Endothelial cell of umbilical vein (primary cell): ENCODE measurements at regions not wholly inside any gene's neighbourhood (a gene's known extent, or its start where the extent isn't known, plus 50 kb on each side); places are given as distances from the start of the nearest gene placed in this dataset.
A peak's percentile ranks its signal among the peaks of the same experiment; 100 is the strongest.

Experiments used
- BruUV-seq: library from RNA; stranded (reverse); fragments of 400-500 nt; replicated peaks from 2 replicates; lab custom pipeline; 2021; lab: Mats Ljungman, UMichigan
- CTCF ChIA-PET: fragments of 300-600, 350-600 bp; sonication (Branson Sonifier 250); formaldehyde crosslinking; loops from one replicate; lab custom pipeline; 2021; ENCODE audit warnings: antibody characterized with exemption, inconsistent platforms; lab: Charles Lee
- POLR2A ChIA-PET: fragments of 300-600, 350-600 bp; sonication (Branson Sonifier 250); formaldehyde crosslinking; loops from one replicate; lab custom pipeline; 2021; ENCODE audit warnings: antibody characterized with exemption, inconsistent platforms; lab: Charles Lee
- DNase-seq: peaks from one replicate; pipeline ENCODE4 v3.0.0-alpha.2; 2011; ENCODE audit warnings: low read depth, low spot score
- FAIRE-seq: peaks from 2 replicates; lab custom pipeline; 2011; peaks lifted over from hg19 to GRCh38; lab: Jason Lieb, UNC
- H2AFZ ChIP-seq: 2 replicates; pipeline ENCODE4 v1.6.0; 2012; ENCODE audit warnings: low read depth, low read length, control low read depth, inconsistent platforms
- H3K27ac ChIP-seq: 2 replicates; pipeline ENCODE4 v1.5.1; 2011; ENCODE audit warnings: low read depth, mild to moderate bottlenecking, control low read depth, low read length, moderate library complexity; ENCODE audit not compliant: insufficient read depth
- H3K27me3 ChIP-seq, 2 experiments: 2 replicates each; pipeline versions ENCODE4 v1.6.0 to v1.6.1; 2011; ENCODE audit warnings: low read length in 2 of 2, mixed read lengths in 1 of 2; ENCODE audit not compliant: control insufficient read depth in 2 of 2, insufficient read depth in 2 of 2
- H3K36me3 ChIP-seq, 2 experiments: 2 replicates in 1 of 2; 3 replicates in 1 of 2; pipeline ENCODE4 v1.5.1; 2011; ENCODE audit warnings: low read length in 2 of 2, mild to moderate bottlenecking in 1 of 2, moderate library complexity in 1 of 2; ENCODE audit not compliant: control insufficient read depth in 2 of 2, insufficient read depth in 2 of 2; ENCODE audit errors: extremely low read depth in 1 of 2
- H3K4me1 ChIP-seq: 3 replicates; pipeline ENCODE4 v1.5.1; 2011; ENCODE audit warnings: mild to moderate bottlenecking, low read length; ENCODE audit not compliant: control insufficient read depth, insufficient read depth; ENCODE audit errors: extremely low read depth
- H3K4me2 ChIP-seq: 2 replicates; pipeline ENCODE4 v1.6.1; 2011; ENCODE audit warnings: low read length, control low read depth, mixed read lengths; ENCODE audit not compliant: insufficient read depth
- H3K4me3 ChIP-seq, 3 experiments: fragments of 200-600 bp in 1 of 3; sonication (generic), shearing (Covaris generic) in 1 of 3; replicated peaks in 1 of 3; 2 replicates each; pipeline ENCODE4 v1.5.1; 2011 to 2016; ENCODE audit warnings: control low read depth in 3 of 3, low read length in 3 of 3, mild to moderate bottlenecking in 2 of 3, inconsistent platforms in 1 of 3, low read depth in 1 of 3, moderate library complexity in 1 of 3; ENCODE audit not compliant: insufficient read depth in 1 of 3
- H3K79me2 ChIP-seq: 2 replicates; pipeline ENCODE4 v1.6.0; 2012; ENCODE audit warnings: low read length, inconsistent platforms; ENCODE audit not compliant: control insufficient read depth, insufficient read depth
- H3K9ac ChIP-seq: replicated peaks from 2 replicates; pipeline ENCODE3; 2011; ENCODE audit warnings: low read length, control low read depth; ENCODE audit not compliant: insufficient read depth; ENCODE audit errors: extremely low read depth
- H3K9me1 ChIP-seq: replicated peaks from 3 replicates; pipeline ENCODE4 v1.6.0; 2011; ENCODE audit warnings: mild to moderate bottlenecking, low read length; ENCODE audit not compliant: control insufficient read depth, insufficient read depth; ENCODE audit errors: extremely low read depth
- H3K9me3 ChIP-seq: replicated peaks from 2 replicates; pipeline ENCODE4 v1.5.1; 2012; ENCODE audit warnings: low read length, inconsistent platforms; ENCODE audit not compliant: control insufficient read depth, insufficient read depth
- H4K20me1 ChIP-seq: replicated peaks from 2 replicates; pipeline ENCODE3; 2011; ENCODE audit warnings: mild to moderate bottlenecking, low read length; ENCODE audit not compliant: control insufficient read depth, insufficient read depth; ENCODE audit errors: extremely low read depth
- EZH2 ChIP-seq: IDR thresholded peaks from 2 replicates; pipeline ENCODE4 v1.6.1; 2012; ENCODE audit warnings: borderline replicate concordance, low read depth, mild to moderate bottlenecking, moderate library complexity, low read length, inconsistent platforms; ENCODE audit not compliant: severe bottlenecking
- FOS ChIP-seq: IDR thresholded peaks from 2 replicates; pipeline ENCODE4 v1.6.1; 2011; ENCODE audit warnings: mild to moderate bottlenecking, low read length, moderate library complexity, borderline replicate concordance; ENCODE audit not compliant: insufficient read depth
- GATA2 ChIP-seq: IDR thresholded peaks from 2 replicates; pipeline ENCODE4 v1.7.0; 2011; ENCODE audit warnings: low read depth, mild to moderate bottlenecking, moderate library complexity, mixed read lengths, low read length; ENCODE audit not compliant: insufficient read length, insufficient read depth
- dilution Hi-C: fragments of 300-500 bp; cut with MboI; formaldehyde crosslinking; loops from one replicate; pipeline ENCODE4 v1.15.0; 2019; ENCODE audit warnings: low sequenced_read_pairs; ENCODE audit not compliant: extremely low pct_ligation_motif_present
- intact Hi-C: fragments of 100-400 bp; cut with micrococcal nuclease; formaldehyde crosslinking; loops from one replicate; pipeline ENCODE4 v1.10.0; 2022
- TF ChIP-seq, protein P1 (sequence below), 2 donors: IDR thresholded peaks; 1 replicate in 1 of 2; 2 replicates in 1 of 2; pipeline ENCODE4 v1.5.1; 2011; ENCODE audit warnings: low read length in 2 of 2, mild to moderate bottlenecking in 2 of 2, moderate library complexity in 2 of 2, control low read depth in 1 of 2, inconsistent platforms in 1 of 2, low read depth in 1 of 2; ENCODE audit not compliant: insufficient read depth in 1 of 2; ENCODE audit errors: extremely low read depth in 1 of 2

DNA sequence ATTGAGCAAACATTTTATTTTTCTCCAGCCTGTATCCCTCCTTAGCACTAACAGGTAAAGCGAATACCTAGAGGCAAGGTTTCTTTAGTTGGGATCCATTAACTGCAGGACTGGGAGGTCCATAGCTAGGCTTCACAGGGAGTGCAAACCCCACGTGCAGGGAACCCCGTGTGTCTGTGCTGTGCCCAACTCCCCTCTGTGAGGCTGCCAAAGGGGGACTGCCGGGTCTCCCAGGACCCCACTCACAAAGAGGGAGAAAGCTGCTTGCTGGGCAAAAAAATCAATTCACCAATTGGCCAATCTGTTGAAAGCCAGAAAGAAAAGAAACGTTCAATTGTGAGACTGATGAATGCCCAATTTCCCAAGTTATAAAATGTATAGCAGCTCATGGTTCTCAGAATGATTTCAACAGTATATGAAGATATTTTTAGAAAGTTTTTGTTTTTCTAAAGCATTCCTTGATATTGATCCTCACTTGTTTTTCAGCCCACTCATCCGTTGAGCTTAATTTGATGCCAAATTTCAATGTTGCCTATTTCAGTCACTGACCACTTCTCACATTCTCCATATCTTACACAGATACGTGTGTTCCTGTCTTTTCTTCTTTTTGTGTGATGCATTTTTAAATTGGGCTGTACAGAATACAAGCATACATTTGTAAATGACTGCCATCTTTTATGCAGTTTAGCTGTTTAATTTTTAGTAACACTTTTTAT, 202.7 kb upstream of the PRSS58 start:
- H3K4me2 ChIP-seq, result no peak overlapping the region
- H3K27ac ChIP-seq, result no peak overlapping the region
- TF ChIP-seq EZH2 (no peak), GATA2 (no peak)
- no peak overlapping the region for H2AFZ ChIP-seq
- H3K4me3 ChIP-seq, result no peak overlapping the region
- no peaks in the 10 kb centered on the region for H4K20me1 ChIP-seq
- no peaks in the 10 kb centered on the region for H3K9me1 ChIP-seq
- H3K79me2 ChIP-seq, result no peaks in the 10 kb centered on the region
- no peaks in the 10 kb centered on the region for H3K9me3 ChIP-seq
- H3K36me3 ChIP-seq, result no peaks in the 10 kb centered on the region
- dilution Hi-C loops, result no loop called here
- H3K27me3 ChIP-seq, result peaks cover 12 to 13% of the 10 kb centered on the region in 2 experiments
- ChIA-PET CTCF (interaction anchor here (0.8 to 4.1 kb wide), 19 partner anchors 9 to 323 kb away, joined by 3 to 37 read pairs (median 6); no protein-coding TSS in a partner anchor), POLR2A (no interaction called here)
- FAIRE-seq, result no peak
- intact Hi-C loops, result loop anchor here (1.0 kb wide), 1 partner anchor 37 kb away; no protein-coding TSS in a partner anchor
- no TSS peak for BruUV-seq
- no peak overlapping the region for H3K9ac ChIP-seq
- no peaks in the 10 kb centered on the region for H3K4me1 ChIP-seq
- DNase-seq, result no peak

DNA sequence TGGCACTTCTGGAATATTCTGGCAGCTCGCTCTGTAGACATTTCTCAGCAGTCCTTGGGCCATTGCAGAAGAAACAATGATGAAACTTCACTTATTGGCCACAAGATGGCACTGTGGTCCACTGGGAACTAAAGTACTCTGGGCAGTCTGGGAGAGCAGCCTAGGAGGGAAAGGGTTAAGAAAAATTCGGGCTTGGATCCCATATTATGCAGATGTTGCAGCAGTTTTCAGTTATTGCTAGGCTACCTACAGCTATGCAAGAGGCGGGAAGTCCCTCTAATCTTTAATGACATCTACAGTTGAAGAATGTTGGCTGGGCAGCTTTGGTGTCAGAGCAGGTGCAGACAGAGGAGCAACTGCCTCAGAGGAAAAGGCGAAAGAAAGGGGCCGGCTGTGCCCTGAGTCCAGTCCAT, 201.7 kb upstream of the PRSS58 start:
- Histone ChIP-seq H3K9me3 (no peaks in the 10 kb centered on the region), H3K4me3 (no peak overlapping the region), H3K27ac (no peak overlapping the region), H3K36me3 (no peaks in the 10 kb centered on the region), H3K79me2 (no peaks in the 10 kb centered on the region), H2AFZ (no peak overlapping the region), H4K20me1 (no peaks in the 10 kb centered on the region), H3K27me3 (peaks cover 12 to 13% of the 10 kb centered on the region in 2 experiments), H3K4me1 (no peaks in the 10 kb centered on the region), H3K4me2 (no peak overlapping the region), H3K9ac (no peak overlapping the region), H3K9me1 (no peaks in the 10 kb centered on the region)
- TF ChIP-seq FOS, result no peak
- TF ChIP-seq, protein P1, sequence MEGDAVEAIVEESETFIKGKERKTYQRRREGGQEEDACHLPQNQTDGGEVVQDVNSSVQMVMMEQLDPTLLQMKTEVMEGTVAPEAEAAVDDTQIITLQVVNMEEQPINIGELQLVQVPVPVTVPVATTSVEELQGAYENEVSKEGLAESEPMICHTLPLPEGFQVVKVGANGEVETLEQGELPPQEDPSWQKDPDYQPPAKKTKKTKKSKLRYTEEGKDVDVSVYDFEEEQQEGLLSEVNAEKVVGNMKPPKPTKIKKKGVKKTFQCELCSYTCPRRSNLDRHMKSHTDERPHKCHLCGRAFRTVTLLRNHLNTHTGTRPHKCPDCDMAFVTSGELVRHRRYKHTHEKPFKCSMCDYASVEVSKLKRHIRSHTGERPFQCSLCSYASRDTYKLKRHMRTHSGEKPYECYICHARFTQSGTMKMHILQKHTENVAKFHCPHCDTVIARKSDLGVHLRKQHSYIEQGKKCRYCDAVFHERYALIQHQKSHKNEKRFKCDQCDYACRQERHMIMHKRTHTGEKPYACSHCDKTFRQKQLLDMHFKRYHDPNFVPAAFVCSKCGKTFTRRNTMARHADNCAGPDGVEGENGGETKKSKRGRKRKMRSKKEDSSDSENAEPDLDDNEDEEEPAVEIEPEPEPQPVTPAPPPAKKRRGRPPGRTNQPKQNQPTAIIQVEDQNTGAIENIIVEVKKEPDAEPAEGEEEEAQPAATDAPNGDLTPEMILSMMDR (IDR thresholded peaks at IDR 0.05; ENCODE audit: extremely low read depth in 1 of 2, insufficient read depth in 1 of 2, low read depth in 1 of 2, low read length in 2 of 2), result peak; percentile 64 to 68
- POLR2A ChIA-PET, result no interaction called here
- BruUV-seq, result no TSS peak
- DNase-seq, result peak; percentile 54
- intact Hi-C loops (loop anchor here (2.0 kb wide), 2 partner anchors 19 to 21 kb away; no protein-coding TSS in a partner anchor), dilution Hi-C loops (no loop called here)
- peak; percentile 98 for FAIRE-seq
- CTCF ChIA-PET, result interaction anchor here (0.6 to 4.1 kb wide), 41 partner anchors 10 to 544 kb away, joined by 3 to 37 read pairs (median 4); no protein-coding TSS in a partner anchor
